Nephron progenitor cell (in vitro differentiated cells): ENCODE measurements at regions not wholly inside any gene's neighbourhood (a gene's known extent, or its start where the extent isn't known, plus 50 kb on each side); places are given as distances from the start of the nearest gene placed in this dataset.

ENCODE experiments used
- DNase-seq: peaks from one replicate; pipeline ENCODE4 v3.0.0; 2021
- H3K27ac Mint-ChIP-seq: 2 replicates; pipeline ENCODE4 v1.8.0; 2021; ENCODE audit warnings: mild to moderate bottlenecking, moderate library complexity, mixed read lengths
- H3K27me3 Mint-ChIP-seq: 2 replicates; pipeline ENCODE4 v1.8.0; 2021; ENCODE audit warnings: mild to moderate bottlenecking, low read depth, mixed read lengths; ENCODE audit not compliant: poor library complexity
- H3K36me3 Mint-ChIP-seq: 2 replicates; pipeline ENCODE4 v1.8.0; 2021; ENCODE audit warnings: low read depth, mixed read lengths
- H3K4me1 Mint-ChIP-seq: 2 replicates; pipeline ENCODE4 v1.8.0; 2021; ENCODE audit warnings: mixed read lengths
- H3K4me3 Mint-ChIP-seq: 2 replicates; pipeline ENCODE4 v1.8.0; 2021; ENCODE audit warnings: mild to moderate bottlenecking, moderate library complexity, mixed read lengths
- H3K9me3 Mint-ChIP-seq: 2 replicates; pipeline ENCODE4 v1.8.0; 2021; ENCODE audit warnings: mild to moderate bottlenecking, moderate library complexity, mixed read lengths
- TF ChIP-seq, protein P1 (sequence below): fragments of 200-600 bp; sonication (generic); IDR thresholded peaks from 2 replicates; pipeline ENCODE4 v1.5.0; 2021; ENCODE audit warnings: antibody characterized with exemption

DNA sequence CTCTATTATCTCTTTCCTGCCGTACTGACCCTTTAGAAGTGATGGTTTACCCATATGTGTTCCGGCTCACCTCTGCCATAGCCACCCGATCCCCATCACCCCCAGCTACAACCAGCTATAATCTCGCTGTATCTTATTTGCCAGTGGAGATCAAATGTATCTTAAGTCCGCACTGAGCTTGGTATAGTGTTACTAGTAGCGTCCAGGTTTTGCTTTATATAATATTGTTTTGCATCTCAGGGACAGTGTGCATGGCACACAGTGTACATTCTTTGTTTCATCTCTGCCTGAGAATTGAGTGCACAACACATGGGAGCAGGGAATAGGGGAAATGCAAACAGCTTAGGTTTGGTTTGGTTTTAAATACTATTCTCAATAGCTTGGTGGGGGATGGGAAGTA is 135.8 kb upstream of the SNX2 start:
- DNase-seq = peak; percentile 2
- H3K36me3 Mint-ChIP-seq = peaks cover 5% of the 10 kb centered on the region
- H3K4me3 Mint-ChIP-seq = peak overlapping the region; percentile 29
- peaks cover 3% of the 10 kb centered on the region for H3K27me3 Mint-ChIP-seq
- H3K4me1 Mint-ChIP-seq = peaks cover 21% of the 10 kb centered on the region
- TF ChIP-seq, protein P1, sequence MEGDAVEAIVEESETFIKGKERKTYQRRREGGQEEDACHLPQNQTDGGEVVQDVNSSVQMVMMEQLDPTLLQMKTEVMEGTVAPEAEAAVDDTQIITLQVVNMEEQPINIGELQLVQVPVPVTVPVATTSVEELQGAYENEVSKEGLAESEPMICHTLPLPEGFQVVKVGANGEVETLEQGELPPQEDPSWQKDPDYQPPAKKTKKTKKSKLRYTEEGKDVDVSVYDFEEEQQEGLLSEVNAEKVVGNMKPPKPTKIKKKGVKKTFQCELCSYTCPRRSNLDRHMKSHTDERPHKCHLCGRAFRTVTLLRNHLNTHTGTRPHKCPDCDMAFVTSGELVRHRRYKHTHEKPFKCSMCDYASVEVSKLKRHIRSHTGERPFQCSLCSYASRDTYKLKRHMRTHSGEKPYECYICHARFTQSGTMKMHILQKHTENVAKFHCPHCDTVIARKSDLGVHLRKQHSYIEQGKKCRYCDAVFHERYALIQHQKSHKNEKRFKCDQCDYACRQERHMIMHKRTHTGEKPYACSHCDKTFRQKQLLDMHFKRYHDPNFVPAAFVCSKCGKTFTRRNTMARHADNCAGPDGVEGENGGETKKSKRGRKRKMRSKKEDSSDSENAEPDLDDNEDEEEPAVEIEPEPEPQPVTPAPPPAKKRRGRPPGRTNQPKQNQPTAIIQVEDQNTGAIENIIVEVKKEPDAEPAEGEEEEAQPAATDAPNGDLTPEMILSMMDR = no peak
- peaks cover 38% of the 10 kb centered on the region for H3K9me3 Mint-ChIP-seq
- peak overlapping the region; percentile 40 for H3K27ac Mint-ChIP-seq

DNA sequence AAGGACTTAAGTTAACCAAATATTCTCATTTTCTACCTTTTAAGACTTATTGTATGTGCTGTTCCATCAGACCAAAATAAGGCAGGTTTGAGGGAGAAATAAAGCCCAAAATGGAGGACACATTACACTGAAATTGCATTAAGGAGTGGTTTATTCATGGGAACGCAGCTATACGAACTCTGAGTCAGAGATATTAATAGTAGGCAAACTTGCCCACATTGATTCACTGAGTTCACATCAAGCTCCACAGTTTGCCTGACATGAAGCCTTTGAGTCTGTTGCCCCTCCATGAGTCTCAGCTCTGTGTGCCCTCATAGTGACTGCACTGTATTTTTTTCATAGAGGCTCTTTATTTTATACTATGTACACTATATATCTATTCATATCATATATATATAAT is 135.0 kb upstream of the SNX2 start:
- H3K27ac Mint-ChIP-seq = no peak overlapping the region
- H3K9me3 Mint-ChIP-seq = peaks cover 31% of the 10 kb centered on the region
- H3K4me3 Mint-ChIP-seq = no peak overlapping the region
- no peak for DNase-seq
- TF ChIP-seq, protein P1 = no peak
- peaks cover 21% of the 10 kb centered on the region for H3K4me1 Mint-ChIP-seq
- H3K27me3 Mint-ChIP-seq = peaks cover 3% of the 10 kb centered on the region
- H3K36me3 Mint-ChIP-seq = peaks cover 5% of the 10 kb centered on the region

DNA sequence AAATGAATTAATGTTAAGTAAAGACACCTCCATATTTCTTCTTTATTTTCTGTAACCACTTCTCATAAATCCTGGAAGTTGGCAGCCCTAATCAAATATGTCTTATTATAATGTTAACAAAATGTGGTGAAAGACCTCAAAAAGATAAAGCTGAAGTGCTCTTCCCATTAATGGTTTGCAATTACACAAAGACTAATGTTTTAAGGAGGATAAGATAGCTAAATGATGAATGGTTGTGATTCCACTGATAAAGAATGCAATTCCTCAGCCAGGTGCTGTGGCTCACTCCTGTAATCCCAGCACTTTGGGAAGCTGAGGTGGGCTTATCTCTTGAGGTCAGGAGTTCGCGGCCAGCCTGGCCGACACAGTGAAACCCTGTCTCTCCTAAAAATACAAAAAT is 125.8 kb upstream of the SNX2 start:
- H3K27me3 Mint-ChIP-seq = peaks cover 2% of the 10 kb centered on the region
- DNase-seq = no peak
- no peak overlapping the region for H3K4me3 Mint-ChIP-seq
- no peaks in the 10 kb centered on the region for H3K36me3 Mint-ChIP-seq
- no peaks in the 10 kb centered on the region for H3K4me1 Mint-ChIP-seq
- TF ChIP-seq, protein P1 = no peak
- no peak overlapping the region for H3K27ac Mint-ChIP-seq
- H3K9me3 Mint-ChIP-seq = no peaks in the 10 kb centered on the region

DNA sequence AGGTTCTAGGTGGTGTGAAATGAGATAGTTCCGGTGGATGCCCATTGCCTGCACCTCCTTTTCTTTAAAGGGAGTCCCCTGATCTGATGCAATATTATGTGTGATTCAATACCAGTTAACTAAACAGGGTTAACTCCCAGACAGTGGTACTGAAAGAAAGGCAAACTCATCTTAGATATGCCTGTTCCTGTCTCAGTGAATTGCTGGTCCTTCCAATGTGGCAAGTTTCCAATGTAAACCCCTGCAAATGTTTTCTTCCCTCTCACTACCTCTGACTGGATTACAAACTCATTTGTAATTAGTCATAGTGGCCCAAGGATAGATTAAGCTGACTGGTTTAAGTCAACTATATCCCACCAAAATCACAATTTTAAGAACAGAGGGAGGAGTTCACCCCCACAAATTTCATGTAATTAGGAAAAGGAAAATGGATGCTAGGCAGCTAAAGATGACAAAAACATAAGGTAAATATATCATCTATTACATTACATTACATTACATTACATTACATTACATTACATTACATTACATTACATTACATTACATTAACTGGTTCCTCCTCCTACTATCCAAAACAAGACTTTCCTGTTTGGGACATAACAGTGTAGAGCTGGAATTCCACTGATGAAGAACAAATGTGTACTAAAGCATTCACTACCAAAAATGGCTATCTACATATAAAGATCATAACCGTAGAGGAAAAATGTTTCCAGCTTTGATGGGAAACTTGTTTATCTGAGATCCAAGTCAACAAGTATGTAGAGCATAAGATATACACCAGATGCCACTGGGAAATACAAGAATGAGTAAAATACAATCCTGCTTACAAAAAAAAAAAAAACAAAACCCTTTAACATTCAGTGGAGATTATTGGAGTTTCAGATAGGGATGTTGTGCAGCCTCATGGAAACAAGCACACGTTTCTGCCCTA is 121.5 kb upstream of the SNX2 start:
- Mint-ChIP-seq H3K4me1 (no peaks in the 10 kb centered on the region), H3K9me3 (no peaks in the 10 kb centered on the region), H3K27me3 (no peaks in the 10 kb centered on the region), H3K36me3 (no peaks in the 10 kb centered on the region), H3K4me3 (no peak overlapping the region), H3K27ac (no peak overlapping the region)
- TF ChIP-seq, protein P1 = no peak
- DNase-seq = no peak

DNA sequence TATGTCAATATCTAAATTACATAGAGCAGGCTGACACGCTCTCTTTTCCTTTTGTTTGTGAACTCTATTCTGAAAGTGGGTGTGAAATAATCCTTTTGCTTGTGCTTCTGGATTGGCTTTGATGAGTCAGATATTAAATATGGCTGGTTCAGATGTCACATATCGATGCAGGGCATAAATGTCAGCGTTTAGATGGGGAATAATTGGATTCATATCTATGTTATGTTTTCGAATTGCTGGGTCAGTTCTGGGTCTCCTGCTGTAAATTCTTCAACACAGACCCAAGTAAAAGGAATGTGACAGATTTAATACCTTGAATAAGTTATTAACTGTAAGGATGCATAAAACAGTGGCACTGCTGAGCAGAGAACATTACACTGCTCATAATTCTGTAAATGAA is 118.7 kb upstream of the SNX2 start:
- no peaks in the 10 kb centered on the region for H3K27me3 Mint-ChIP-seq
- no peak overlapping the region for H3K27ac Mint-ChIP-seq
- TF ChIP-seq, protein P1 = no peak
- DNase-seq = no peak
- no peaks in the 10 kb centered on the region for H3K4me1 Mint-ChIP-seq
- H3K4me3 Mint-ChIP-seq = no peak overlapping the region
- H3K9me3 Mint-ChIP-seq = no peaks in the 10 kb centered on the region
- H3K36me3 Mint-ChIP-seq = no peaks in the 10 kb centered on the region

DNA sequence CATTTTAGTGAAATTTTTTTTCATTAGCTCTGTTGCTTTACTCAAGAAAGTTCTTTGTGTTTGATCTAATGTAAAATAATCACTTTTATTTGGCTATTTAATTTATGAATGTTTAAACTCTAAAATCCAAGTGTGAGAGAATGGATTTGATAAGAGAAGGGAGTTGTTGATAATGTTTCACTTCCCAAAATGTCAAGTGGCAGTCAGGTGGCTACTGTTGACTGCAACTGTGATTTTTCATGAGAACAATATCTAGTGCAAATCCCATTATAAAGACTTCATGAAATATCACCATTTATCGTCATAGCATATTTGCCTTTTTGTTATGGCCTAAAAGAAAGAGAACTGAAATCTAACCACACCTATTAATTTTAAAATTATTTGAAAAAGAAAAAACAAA is 118.3 kb upstream of the SNX2 start:
- no peaks in the 10 kb centered on the region for H3K4me1 Mint-ChIP-seq
- H3K4me3 Mint-ChIP-seq = no peak overlapping the region
- DNase-seq = no peak
- TF ChIP-seq, protein P1 = no peak
- H3K9me3 Mint-ChIP-seq = no peaks in the 10 kb centered on the region
- no peak overlapping the region for H3K27ac Mint-ChIP-seq
- H3K36me3 Mint-ChIP-seq = no peaks in the 10 kb centered on the region
- H3K27me3 Mint-ChIP-seq = no peaks in the 10 kb centered on the region
